Erythroblast (primary cell): ENCODE measurements at regions not wholly inside any gene's neighbourhood (a gene's known extent, or its start where the extent isn't known, plus 50 kb on each side); places are given as distances from the start of the nearest gene placed in this dataset.

Experiments
- GATA1 ChIP-seq: IDR thresholded peaks from 2 replicates; pipeline ENCODE4 v1.6.1; 2011; ENCODE audit warnings: low read depth, mild to moderate bottlenecking, control low read depth, low read length, moderate library complexity
- POLR2A ChIP-seq: IDR thresholded peaks from 2 replicates; pipeline ENCODE4 v1.6.1; 2011; ENCODE audit warnings: mild to moderate bottlenecking, low read length

DNA sequence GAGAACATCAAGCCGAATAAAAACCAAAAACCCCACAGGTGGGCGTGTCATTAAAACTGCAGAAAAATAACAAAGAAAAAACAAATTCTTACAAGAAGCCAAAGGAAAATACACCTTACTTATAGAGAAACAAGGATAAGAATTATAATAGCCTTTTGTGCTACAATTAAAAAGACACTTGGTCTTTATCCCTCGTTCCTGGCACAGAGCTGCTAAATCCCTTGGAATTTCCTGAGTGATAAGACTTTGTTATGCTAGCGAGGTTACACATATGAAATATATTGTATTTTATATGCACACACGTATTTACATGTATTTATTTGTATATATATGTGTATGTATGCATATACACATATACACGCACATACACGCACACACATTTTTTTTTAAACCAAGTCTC, 325.3 kb upstream of the TFPI start:
- TF ChIP-seq POLR2A (no peak), GATA1 (no peak)
